ENCODE measurements at regions not wholly inside any gene's neighbourhood (a gene's known extent, or its start where the extent isn't known, plus 50 kb on each side); places are given as distances from the start of the nearest gene placed in this dataset.

DNA sequence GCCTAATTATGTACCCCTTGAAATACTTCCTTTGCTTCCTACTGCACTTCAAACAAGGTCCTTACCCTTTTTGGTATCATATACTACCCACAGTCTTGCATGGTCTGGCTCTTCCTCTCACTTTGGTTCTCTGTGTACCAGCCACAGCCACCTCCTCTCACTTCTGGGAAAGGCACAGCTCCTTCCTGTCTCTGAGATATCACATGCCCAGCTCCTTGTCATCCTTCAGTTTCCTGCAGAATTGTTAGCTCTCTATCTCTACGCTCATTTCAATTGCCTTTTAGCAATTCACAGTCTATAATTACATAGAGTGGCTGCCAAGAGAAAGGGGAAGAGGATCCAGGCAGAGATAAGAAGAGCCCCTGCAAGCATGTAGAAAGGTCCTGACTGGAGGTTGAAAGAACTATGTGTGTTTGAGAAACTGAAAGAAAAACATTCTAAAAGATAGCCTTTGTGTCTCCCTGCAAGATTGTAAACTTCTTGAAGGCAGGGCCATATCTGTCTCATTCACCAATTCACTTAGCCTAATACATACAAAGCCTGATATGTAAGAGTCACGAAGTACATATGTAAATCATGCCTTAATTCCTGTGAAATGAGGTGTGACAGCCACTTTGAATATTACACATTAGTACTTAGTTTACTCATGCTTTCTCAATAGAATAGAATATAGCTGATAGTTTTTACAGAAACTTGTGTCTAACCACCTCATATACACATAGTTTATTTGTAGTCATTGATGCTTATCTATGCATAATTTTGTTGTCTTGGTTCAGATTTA is 933.1 kb downstream of the DIAPH3 start:
- TF ChIP-seq TAF1 (IDR thresholded peaks at IDR 0.05; ENCODE audit: borderline replicate concordance, low read depth, low read length) (no peak), POLR2AphosphoS5 (IDR thresholded peaks at IDR 0.05; ENCODE audit: low read depth, low read length) (no peak), POLR2A (IDR thresholded peaks at IDR 0.05; ENCODE audit: low read depth, low read length) (no peak)
- FAIRE-seq (no peak), DNase-seq (ENCODE audit: insufficient read length) (no peak)

DNA sequence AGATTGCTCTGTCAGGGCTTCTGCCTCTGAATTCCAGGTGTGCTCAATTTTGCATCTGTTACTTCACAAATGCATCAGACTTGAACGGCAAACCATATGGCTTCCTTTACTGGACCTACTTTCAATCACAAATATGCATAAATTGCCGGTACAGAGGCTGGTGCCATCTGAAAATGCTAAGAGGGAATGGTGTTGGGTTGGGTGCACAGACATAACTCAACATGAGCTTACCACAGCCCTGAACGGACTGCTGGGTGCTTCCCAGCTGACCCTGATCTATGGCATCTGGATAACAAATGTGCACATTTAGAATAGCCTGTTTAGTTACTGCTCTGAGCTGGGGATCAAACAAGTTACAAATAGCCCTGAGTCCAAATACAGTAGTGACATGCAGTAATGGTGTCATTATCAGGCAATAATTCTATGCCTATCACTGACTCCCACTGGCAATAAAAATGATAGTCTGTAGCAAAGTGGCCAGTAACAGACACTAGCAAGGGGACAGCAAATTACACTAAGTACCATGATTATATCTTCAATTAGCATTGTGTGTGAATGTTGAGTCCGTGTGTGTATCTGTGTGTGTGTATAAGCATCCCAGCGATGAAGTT is 927.3 kb downstream of the DIAPH3 start:
- DNase-seq (ENCODE audit: insufficient read length) (no peak), FAIRE-seq (no peak)
- TF ChIP-seq POLR2A (IDR thresholded peaks at IDR 0.05; ENCODE audit: low read depth, low read length), result no peak

- TF ChIP-seq POLR2AphosphoS5 (IDR thresholded peaks at IDR 0.05; ENCODE audit: low read depth, low read length) (no peak), POLR2A (IDR thresholded peaks at IDR 0.05; ENCODE audit: low read depth, low read length) (no peak), TAF1 (IDR thresholded peaks at IDR 0.05; ENCODE audit: borderline replicate concordance, low read depth, low read length) (no peak)
- no peak for FAIRE-seq
- no peak for DNase-seq (ENCODE audit: insufficient read length)
Measured at GRCh38 chr13:59236944-59237343, 926.8 kb downstream of the DIAPH3 start.

GRCh38 chr13:59247171-59247570 is 916.6 kb downstream of the DIAPH3 start:
- FAIRE-seq (no peak), DNase-seq (ENCODE audit: insufficient read length) (no peak)
- TF ChIP-seq POLR2AphosphoS5 (IDR thresholded peaks at IDR 0.05; ENCODE audit: low read depth, low read length) (no peak), POLR2A (IDR thresholded peaks at IDR 0.05; ENCODE audit: low read depth, low read length) (no peak), TAF1 (IDR thresholded peaks at IDR 0.05; ENCODE audit: borderline replicate concordance, low read depth, low read length) (no peak)

- FAIRE-seq, result no peak
- TF ChIP-seq TAF1 (IDR thresholded peaks at IDR 0.05; ENCODE audit: borderline replicate concordance, low read depth, low read length) (no peak), POLR2AphosphoS5 (IDR thresholded peaks at IDR 0.05; ENCODE audit: low read depth, low read length) (no peak), POLR2A (IDR thresholded peaks at IDR 0.05; ENCODE audit: low read depth, low read length) (no peak)
- DNase-seq (ENCODE audit: insufficient read length), result no peak
Measured at GRCh38 chr13:59250336-59251189, 913.2 kb downstream of the DIAPH3 start.

- no peak for FAIRE-seq
- no peak for DNase-seq (ENCODE audit: insufficient read length)
- no peak for TF ChIP-seq POLR2AphosphoS5 (IDR thresholded peaks at IDR 0.05; ENCODE audit: low read depth, low read length)
Measured at GRCh38 chr13:59259165-59260000, 904.3 kb downstream of the DIAPH3 start.

DNA sequence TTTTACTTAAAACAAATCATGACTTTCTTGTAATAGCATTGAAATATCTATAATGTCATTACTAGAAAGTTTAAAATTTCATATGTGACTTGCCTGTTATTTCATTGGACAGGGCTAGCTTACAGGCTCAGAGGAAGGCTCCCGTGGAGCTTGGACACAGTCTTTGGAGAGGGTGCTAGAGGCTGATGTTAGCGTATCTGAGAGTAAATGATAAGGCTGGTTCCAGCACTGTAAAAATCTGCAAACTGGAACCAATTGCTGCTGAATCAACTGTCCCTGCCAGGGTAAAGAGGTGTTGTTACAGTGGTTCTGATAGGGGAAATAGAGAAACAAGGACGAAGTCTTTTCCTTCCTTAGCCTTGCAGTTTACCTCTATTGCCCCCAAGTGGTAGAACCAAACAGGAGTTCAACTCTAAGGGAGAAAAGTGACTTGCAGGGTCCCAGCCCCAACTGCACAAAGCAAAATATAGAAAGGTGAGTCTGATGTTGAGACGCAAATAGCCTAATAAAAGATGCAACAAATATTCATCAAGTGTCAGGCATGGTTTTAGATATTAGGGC is 901.7 kb downstream of the DIAPH3 start:
- DNase-seq (ENCODE audit: insufficient read length) (no peak), FAIRE-seq (no peak)
- no peak for TF ChIP-seq POLR2AphosphoS5 (IDR thresholded peaks at IDR 0.05; ENCODE audit: low read depth, low read length)
- TF ChIP-seq TAF1 (IDR thresholded peaks at IDR 0.05; ENCODE audit: borderline replicate concordance, low read depth, low read length), result no peak
- TF ChIP-seq POLR2A (IDR thresholded peaks at IDR 0.05; ENCODE audit: low read depth, low read length), result no peak

DNA sequence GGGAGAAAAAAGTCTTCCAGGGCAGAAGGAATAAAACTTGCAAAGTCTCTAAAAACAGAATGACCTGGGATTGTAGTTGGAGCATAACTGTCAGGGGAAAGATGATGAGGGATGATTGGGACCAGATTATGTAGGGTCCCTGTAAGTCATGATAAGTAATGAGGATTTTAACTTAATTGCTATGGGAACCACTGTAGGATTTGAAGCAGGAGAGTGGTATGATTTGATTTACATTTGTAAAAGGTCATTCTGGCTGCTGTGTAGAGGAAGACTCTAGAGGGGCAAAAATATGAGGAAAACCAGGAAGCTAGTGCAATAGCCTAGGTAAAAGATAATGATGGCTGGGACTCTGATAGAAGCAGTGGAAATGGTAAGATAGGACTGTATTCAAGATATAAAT is 900.2 kb downstream of the DIAPH3 start:
- TF ChIP-seq TAF1 (IDR thresholded peaks at IDR 0.05; ENCODE audit: borderline replicate concordance, low read depth, low read length), result no peak
- DNase-seq (ENCODE audit: insufficient read length) (no peak), FAIRE-seq (no peak)

- TF ChIP-seq TAF1 (IDR thresholded peaks at IDR 0.05; ENCODE audit: borderline replicate concordance, low read depth, low read length) (no peak), POLR2AphosphoS5 (IDR thresholded peaks at IDR 0.05; ENCODE audit: low read depth, low read length) (no peak)
- no peak for FAIRE-seq
- DNase-seq (ENCODE audit: insufficient read length), result no peak
Measured at GRCh38 chr13:59266478-59267063, 897.2 kb downstream of the DIAPH3 start.

- TF ChIP-seq POLR2A (IDR thresholded peaks at IDR 0.05; ENCODE audit: low read depth, low read length), result no peak
- TF ChIP-seq POLR2AphosphoS5 (IDR thresholded peaks at IDR 0.05; ENCODE audit: low read depth, low read length), result no peak
- no peak for TF ChIP-seq TAF1 (IDR thresholded peaks at IDR 0.05; ENCODE audit: borderline replicate concordance, low read depth, low read length)
- no peak for DNase-seq (ENCODE audit: insufficient read length)
- no peak for FAIRE-seq
Measured at GRCh38 chr13:59269476-59269875, 894.3 kb downstream of the DIAPH3 start.

GRCh38 chr13:59270327-59270726 is 893.4 kb downstream of the DIAPH3 start:
- DNase-seq (ENCODE audit: insufficient read length), result no peak
- TF ChIP-seq POLR2A (IDR thresholded peaks at IDR 0.05; ENCODE audit: low read depth, low read length) (no peak), TAF1 (IDR thresholded peaks at IDR 0.05; ENCODE audit: borderline replicate concordance, low read depth, low read length) (no peak), POLR2AphosphoS5 (IDR thresholded peaks at IDR 0.05; ENCODE audit: low read depth, low read length) (no peak)
- FAIRE-seq, result no peak

Measured in GM12892 (cell line).